Ishikawa (cell line): ENCODE measurements at regions not wholly inside any gene's neighbourhood (a gene's known extent, or its start where the extent isn't known, plus 50 kb on each side); places are given as distances from the start of the nearest gene placed in this dataset.

Experiments used
- CEBPB ChIP-seq: IDR thresholded peaks from 2 replicates; pipeline ENCODE4 v1.6.1; 2012
- CREB1 ChIP-seq: IDR thresholded peaks from 2 replicates; pipeline ENCODE4 v1.6.1; 2012; ENCODE audit warnings: low read depth
- EGR1 ChIP-seq: IDR thresholded peaks from 2 replicates; pipeline ENCODE4 v1.6.1; 2012
- EP300 ChIP-seq: IDR thresholded peaks from 2 replicates; pipeline ENCODE4 v1.6.1; 2012; ENCODE audit warnings: borderline replicate concordance
- FOXM1 ChIP-seq: IDR thresholded peaks from 2 replicates; pipeline ENCODE4 v1.6.1; 2012; ENCODE audit warnings: low read depth, borderline replicate concordance
- MAX ChIP-seq: IDR thresholded peaks from 2 replicates; pipeline ENCODE4 v1.6.1; 2012
- NFIC ChIP-seq: IDR thresholded peaks from 2 replicates; pipeline ENCODE4 v1.6.1; 2012
- RAD21 ChIP-seq: IDR thresholded peaks from 2 replicates; pipeline ENCODE4 v1.6.1; 2012; ENCODE audit warnings: low read depth
- REST ChIP-seq: IDR thresholded peaks from 2 replicates; pipeline ENCODE4 v1.6.1; 2012; ENCODE audit warnings: low read depth, mild to moderate bottlenecking
- TAF1 ChIP-seq: IDR thresholded peaks from 2 replicates; pipeline ENCODE4 v1.6.1; 2012; ENCODE audit warnings: low read depth, mild to moderate bottlenecking
- TCF12 ChIP-seq: IDR thresholded peaks from 2 replicates; pipeline ENCODE4 v1.6.1; 2012; ENCODE audit warnings: low read depth
- TEAD4 ChIP-seq: IDR thresholded peaks from 2 replicates; pipeline ENCODE4 v1.6.1; 2012
- USF1 ChIP-seq: IDR thresholded peaks from 2 replicates; pipeline ENCODE4 v1.6.1; 2012
- YY1 ChIP-seq: IDR thresholded peaks from 2 replicates; pipeline ENCODE4 v1.6.1; 2012; ENCODE audit warnings: low read depth
- ZBTB7A ChIP-seq: IDR thresholded peaks from 2 replicates; pipeline ENCODE4 v1.6.1; 2012; ENCODE audit warnings: low read depth

- no peak for TF ChIP-seq REST
- TF ChIP-seq YY1, result no peak
- no peak for TF ChIP-seq TEAD4
- TF ChIP-seq USF1, result no peak
Observed at GRCh38 chr12:23352670-23353069, 596.8 kb downstream of the SOX5 start.

- TF ChIP-seq CEBPB, result no peak
- TF ChIP-seq FOXM1, result no peak
- no peak for TF ChIP-seq RAD21
- TF ChIP-seq ZBTB7A, result no peak
- no peak for TF ChIP-seq USF1
- no peak for TF ChIP-seq TAF1
- no peak for TF ChIP-seq NFIC
- TF ChIP-seq EP300, result no peak
- no peak for TF ChIP-seq CREB1
- TF ChIP-seq TEAD4, result no peak
- no peak for TF ChIP-seq EGR1
- TF ChIP-seq REST, result no peak
- no peak for TF ChIP-seq YY1
- TF ChIP-seq MAX, result no peak
- TF ChIP-seq TCF12, result no peak
Observed at GRCh38 chr12:23354800-23355199, 594.7 kb downstream of the SOX5 start.

- TF ChIP-seq CEBPB, result no peak
- TF ChIP-seq EGR1, result no peak
- no peak for TF ChIP-seq REST
Observed at GRCh38 chr12:23356440-23356839, 593.0 kb downstream of the SOX5 start.

- TF ChIP-seq TCF12, result no peak
- TF ChIP-seq NFIC, result no peak
- no peak for TF ChIP-seq YY1
- no peak for TF ChIP-seq CEBPB
- no peak for TF ChIP-seq USF1
- no peak for TF ChIP-seq EP300
- no peak for TF ChIP-seq MAX
- TF ChIP-seq REST, result no peak
- TF ChIP-seq ZBTB7A, result no peak
- TF ChIP-seq RAD21, result no peak
- no peak for TF ChIP-seq FOXM1
- no peak for TF ChIP-seq CREB1
- no peak for TF ChIP-seq EGR1
- TF ChIP-seq TEAD4, result no peak
- no peak for TF ChIP-seq TAF1
Observed at GRCh38 chr12:23356927-23357708, 592.4 kb downstream of the SOX5 start.
